ENCODE measurements at regions not wholly inside any gene's neighbourhood (a gene's known extent, or its start where the extent isn't known, plus 50 kb on each side); places are given as distances from the start of the nearest gene placed in this dataset.
"Not testable (repeated sequence)": the region's sequence is repeated elsewhere in the genome, so short reads cannot be mapped to it uniquely, and the experiment has no call there.

GRCh38 chr11:3499198-3499597 lies 120.3 kb upstream of the ZNF195 start:
- peaks cover 3 to 12% of the 10 kb centered on the region in 2 donors for H3K27me3 Mint-ChIP-seq
- ATAC-seq; H3K27ac Mint-ChIP-seq; H3K4me1 Mint-ChIP-seq (ENCODE audit: low read depth in 2 of 2); H3K36me3 Mint-ChIP-seq; H3K4me3 Mint-ChIP-seq; H3K9me3 Mint-ChIP-seq; DNase-seq (ENCODE audit: low spot score): not testable (repeated sequence)

- H3K9me3 Mint-ChIP-seq, ATAC-seq, H3K27ac Mint-ChIP-seq: not testable (repeated sequence)
Observed at GRCh38 chr11:3498356-3498755, 119.4 kb upstream of the ZNF195 start.

DNA sequence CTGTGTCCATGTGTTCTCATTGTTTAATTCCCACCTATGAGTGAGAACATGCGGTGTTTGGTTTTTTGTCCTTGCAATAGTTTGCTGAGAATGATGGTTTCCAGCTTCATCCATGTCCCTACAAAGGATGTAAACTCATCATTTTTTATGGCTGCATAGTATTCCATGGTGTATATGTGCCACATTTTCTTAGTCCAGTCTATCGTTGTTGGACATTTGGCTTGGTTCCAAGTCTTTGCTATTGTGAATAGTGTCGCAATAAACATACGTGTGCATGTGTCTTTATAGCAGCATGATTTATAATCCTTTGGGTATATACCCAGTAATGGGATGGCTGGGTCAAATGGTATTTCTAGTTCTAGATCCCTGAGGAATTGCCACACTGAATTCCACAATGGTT lies 114.2 kb upstream of the ZNF195 start:
- not testable (repeated sequence) for DNase-seq (ENCODE audit: low spot score); H3K9me3 Mint-ChIP-seq; ATAC-seq

More at GRCh38 chr11:3498356-3498755, 119.4 kb upstream of the ZNF195 start:
- not testable (repeated sequence) for DNase-seq (ENCODE audit: low spot score); H3K4me1 Mint-ChIP-seq (ENCODE audit: low read depth in 2 of 2); H3K4me3 Mint-ChIP-seq; H3K36me3 Mint-ChIP-seq
- peaks cover 3 to 12% of the 10 kb centered on the region in 2 donors for H3K27me3 Mint-ChIP-seq

DNA sequence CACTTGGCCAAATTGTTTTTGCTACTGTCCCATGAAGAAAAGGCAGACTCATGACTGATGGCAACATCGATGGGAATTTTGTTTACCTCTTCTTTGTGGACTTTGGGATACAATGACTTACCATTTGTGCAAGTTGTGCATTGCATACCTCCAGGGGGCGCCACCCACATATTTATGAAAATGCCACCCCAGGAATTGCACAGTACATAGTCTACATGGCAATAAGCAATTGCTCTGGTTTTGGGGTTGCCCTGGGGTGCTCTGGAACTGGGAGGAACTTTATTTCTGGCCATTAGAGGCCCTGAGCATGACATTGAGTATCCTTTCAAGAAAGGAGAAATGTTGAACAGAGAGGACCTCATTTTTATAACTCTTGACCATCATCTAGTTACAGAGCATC lies 109.1 kb upstream of the ZNF195 start:
- not testable (repeated sequence) for DNase-seq (ENCODE audit: low spot score)

More for the DNA sequence above, 114.2 kb upstream of the ZNF195 start:
- H3K27me3 Mint-ChIP-seq: peaks cover 3 to 13% of the 10 kb centered on the region in 2 donors
- not testable (repeated sequence) for H3K36me3 Mint-ChIP-seq; H3K4me1 Mint-ChIP-seq (ENCODE audit: low read depth in 2 of 2); H3K27ac Mint-ChIP-seq; H3K4me3 Mint-ChIP-seq

DNA sequence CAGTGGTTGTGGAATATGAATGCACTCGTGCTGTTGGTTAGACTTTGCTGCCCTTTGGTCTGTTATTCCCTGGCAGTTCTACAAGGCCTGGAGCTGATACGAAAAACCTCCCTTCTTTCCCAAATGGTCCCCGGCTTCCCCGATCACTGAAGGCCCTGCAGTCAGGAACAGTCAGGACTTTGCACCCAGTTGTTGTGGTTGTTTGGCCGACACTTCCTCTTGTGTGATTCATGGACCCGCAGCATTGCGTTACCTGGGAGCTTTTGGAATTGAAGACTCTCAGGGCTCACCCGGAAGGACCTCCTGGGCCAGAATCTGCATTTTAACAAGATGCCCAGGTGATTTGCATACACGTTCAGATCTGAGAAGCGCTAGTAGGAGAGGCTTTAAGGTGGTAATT lies 106.8 kb upstream of the ZNF195 start:
- not testable (repeated sequence) for H3K27ac Mint-ChIP-seq; DNase-seq (ENCODE audit: low spot score); H3K4me1 Mint-ChIP-seq (ENCODE audit: low read depth in 2 of 2); H3K4me3 Mint-ChIP-seq; H3K36me3 Mint-ChIP-seq; ATAC-seq; H3K9me3 Mint-ChIP-seq
- H3K27me3 Mint-ChIP-seq: peaks cover 26 to 36% of the 10 kb centered on the region in 2 donors

More for the DNA sequence above, 109.1 kb upstream of the ZNF195 start:
- not testable (repeated sequence) for H3K9me3 Mint-ChIP-seq; ATAC-seq; H3K27ac Mint-ChIP-seq; H3K4me3 Mint-ChIP-seq; H3K4me1 Mint-ChIP-seq (ENCODE audit: low read depth in 2 of 2); H3K36me3 Mint-ChIP-seq
- peaks cover 17 to 24% of the 10 kb centered on the region in 2 donors for H3K27me3 Mint-ChIP-seq

DNA sequence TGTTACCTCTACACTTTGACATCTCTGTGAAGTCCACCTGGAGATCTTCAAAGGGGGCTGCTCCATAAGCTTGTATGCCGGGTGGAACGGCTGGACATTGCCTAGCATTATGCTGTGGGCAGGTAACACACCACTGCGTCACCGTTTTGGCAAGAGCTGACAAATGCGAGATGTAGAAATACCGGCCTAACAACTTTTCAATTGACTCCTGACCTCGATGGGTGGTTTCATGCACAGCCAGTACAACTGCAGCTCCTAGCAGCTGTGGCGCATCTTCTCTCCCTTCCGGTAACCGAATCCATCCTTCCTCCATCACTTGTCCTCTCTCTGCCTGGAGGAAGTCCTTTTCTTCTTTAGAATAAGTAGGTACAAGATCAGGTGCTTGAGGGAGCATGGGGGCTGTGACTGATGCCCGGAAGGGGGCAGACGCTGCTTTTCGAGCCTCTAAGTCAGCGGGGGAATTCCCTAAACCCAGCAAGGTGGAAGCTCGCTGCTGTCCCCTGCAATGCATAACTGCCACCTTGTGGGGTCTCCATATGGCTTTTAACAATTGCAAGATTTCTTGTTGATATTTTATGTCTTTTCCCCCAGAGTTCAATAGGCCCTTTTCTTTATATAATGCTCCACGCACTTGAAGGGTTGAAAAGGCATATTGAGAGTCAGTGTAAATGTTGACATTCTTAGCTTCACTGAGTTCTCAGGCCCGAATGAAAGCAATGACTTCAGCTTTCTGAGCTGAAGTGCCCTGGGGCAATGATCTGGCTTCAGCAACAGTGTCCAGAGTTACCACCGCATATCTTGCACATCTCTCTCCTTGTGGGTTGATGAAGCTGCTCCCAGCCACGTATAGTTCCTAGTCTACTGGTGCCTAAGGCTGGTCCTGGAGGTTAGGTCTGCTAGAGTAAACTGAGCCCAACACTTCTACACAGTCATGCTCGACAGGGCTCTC lies 98.3 kb upstream of the ZNF195 start:
- not testable (repeated sequence) for DNase-seq (ENCODE audit: low spot score); H3K4me1 Mint-ChIP-seq (ENCODE audit: low read depth in 2 of 2); H3K4me3 Mint-ChIP-seq; ATAC-seq; H3K36me3 Mint-ChIP-seq; H3K9me3 Mint-ChIP-seq; H3K27ac Mint-ChIP-seq
- H3K27me3 Mint-ChIP-seq: peaks cover 10 to 20% of the 10 kb centered on the region in 2 donors

- peaks cover 7 to 13% of the 10 kb centered on the region in 2 donors for H3K27me3 Mint-ChIP-seq
- H3K4me1 Mint-ChIP-seq (ENCODE audit: low read depth in 2 of 2); DNase-seq (ENCODE audit: low spot score); H3K36me3 Mint-ChIP-seq; ATAC-seq; H3K27ac Mint-ChIP-seq; H3K4me3 Mint-ChIP-seq; H3K9me3 Mint-ChIP-seq: not testable (repeated sequence)
Observed at GRCh38 chr11:3476084-3476936, 97.4 kb upstream of the ZNF195 start.

DNA sequence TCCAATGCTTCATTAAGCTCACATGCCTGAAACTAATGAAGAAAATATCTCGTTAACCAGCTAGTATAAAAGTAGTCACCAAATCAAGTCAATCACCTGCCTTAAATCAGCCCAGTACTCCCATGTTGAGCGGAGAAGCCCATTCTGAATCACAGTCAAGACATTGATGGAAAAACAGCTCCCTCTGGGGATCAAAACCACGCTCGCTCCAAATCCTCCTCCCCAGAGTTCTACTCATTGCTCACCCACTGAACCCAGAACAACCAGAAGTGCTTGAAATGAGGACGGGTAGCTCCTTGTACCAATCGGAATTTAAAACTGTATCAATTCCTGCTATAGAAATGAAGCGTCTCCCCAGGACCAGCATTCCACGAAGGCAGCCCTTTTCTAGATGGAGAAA lies 90.0 kb upstream of the ZNF195 start:
- peaks cover 22 to 32% of the 10 kb centered on the region in 2 donors for H3K27me3 Mint-ChIP-seq
- not testable (repeated sequence) for DNase-seq (ENCODE audit: low spot score); H3K4me1 Mint-ChIP-seq (ENCODE audit: low read depth in 2 of 2); ATAC-seq; H3K9me3 Mint-ChIP-seq; H3K36me3 Mint-ChIP-seq; H3K27ac Mint-ChIP-seq; H3K4me3 Mint-ChIP-seq

GRCh38 chr11:3467599-3467998 lies 88.7 kb upstream of the ZNF195 start:
- not testable (repeated sequence) for H3K4me3 Mint-ChIP-seq; H3K9me3 Mint-ChIP-seq; ATAC-seq; DNase-seq (ENCODE audit: low spot score); H3K4me1 Mint-ChIP-seq (ENCODE audit: low read depth in 2 of 2); H3K36me3 Mint-ChIP-seq; H3K27ac Mint-ChIP-seq
- H3K27me3 Mint-ChIP-seq: peaks cover 16 to 23% of the 10 kb centered on the region in 2 donors

- not testable (repeated sequence) for ATAC-seq; H3K27ac Mint-ChIP-seq; H3K36me3 Mint-ChIP-seq; H3K9me3 Mint-ChIP-seq; DNase-seq (ENCODE audit: low spot score)
- H3K4me1 Mint-ChIP-seq (ENCODE audit: low read depth in 2 of 2): peaks cover 9 to 13% of the 10 kb centered on the region in 2 donors
- H3K27me3 Mint-ChIP-seq: peaks cover 19 to 26% of the 10 kb centered on the region in 2 donors
- peak overlapping the region; percentile 76 for H3K4me3 Mint-ChIP-seq
Observed at GRCh38 chr11:3455666-3456065, 76.7 kb upstream of the ZNF195 start.

DNA sequence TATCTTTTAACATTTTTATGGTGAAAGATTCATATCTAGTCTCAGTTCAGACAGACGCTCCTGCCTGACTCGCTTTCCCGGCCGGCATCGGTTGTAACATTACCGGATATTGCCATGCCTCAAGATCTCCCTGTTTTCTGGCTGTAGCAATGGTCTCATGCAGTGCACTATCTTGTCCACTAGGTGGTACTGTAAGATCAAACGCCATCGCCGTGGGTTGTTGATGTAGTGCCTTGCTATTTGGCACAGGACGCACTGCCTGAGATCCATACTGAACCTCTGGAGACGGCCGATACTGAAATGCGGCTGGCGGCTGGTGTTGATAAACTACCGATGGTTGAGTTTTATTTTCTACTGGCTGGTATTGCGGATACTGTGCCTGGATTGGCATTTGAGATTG lies 75.9 kb upstream of the ZNF195 start:
- H3K27me3 Mint-ChIP-seq: peaks cover 15 to 26% of the 10 kb centered on the region in 2 donors
- DNase-seq (ENCODE audit: low spot score); H3K9me3 Mint-ChIP-seq; H3K27ac Mint-ChIP-seq; H3K36me3 Mint-ChIP-seq; ATAC-seq: not testable (repeated sequence)
- peaks cover 9 to 13% of the 10 kb centered on the region in 2 donors for H3K4me1 Mint-ChIP-seq (ENCODE audit: low read depth in 2 of 2)
- peak overlapping the region; percentile 76 for H3K4me3 Mint-ChIP-seq

DNA sequence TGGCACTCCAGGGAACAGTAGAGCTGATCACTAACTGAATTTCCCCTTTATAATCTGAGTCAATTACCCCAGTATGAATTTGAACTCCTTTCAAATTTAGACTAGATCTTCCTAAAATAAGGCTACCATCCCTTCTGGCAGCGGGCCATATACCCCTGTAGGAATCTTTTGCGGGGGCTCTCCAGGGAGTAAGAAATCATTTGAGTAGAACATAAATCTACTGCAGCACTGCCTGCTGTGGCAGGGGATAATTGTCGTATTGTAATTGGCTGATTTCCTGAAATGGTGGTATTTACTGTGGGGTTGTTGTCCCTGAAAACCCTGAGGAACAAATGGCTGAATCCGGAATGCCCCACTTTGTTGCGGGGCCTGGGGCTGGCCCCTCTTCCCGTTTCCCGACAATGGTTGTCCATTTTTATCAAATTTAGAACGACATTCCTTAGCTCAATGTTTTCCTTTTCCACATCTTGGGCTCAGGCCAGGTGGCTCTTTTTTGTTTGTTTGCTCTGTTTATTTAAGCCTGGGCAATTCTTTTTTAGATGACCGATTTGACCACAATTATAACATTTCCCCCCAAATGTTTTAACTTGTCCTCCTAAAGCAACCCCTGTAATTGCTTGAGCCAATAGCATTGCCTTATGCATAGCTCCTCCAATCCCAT lies 74.8 kb upstream of the ZNF195 start:
- not testable (repeated sequence) for H3K9me3 Mint-ChIP-seq; DNase-seq (ENCODE audit: low spot score); H3K27ac Mint-ChIP-seq; H3K36me3 Mint-ChIP-seq; ATAC-seq; H3K4me3 Mint-ChIP-seq
- Mint-ChIP-seq H3K27me3 (peaks cover 15 to 26% of the 10 kb centered on the region in 2 donors), H3K4me1 (ENCODE audit: low read depth in 2 of 2) (peaks cover 9 to 13% of the 10 kb centered on the region in 2 donors)

DNA sequence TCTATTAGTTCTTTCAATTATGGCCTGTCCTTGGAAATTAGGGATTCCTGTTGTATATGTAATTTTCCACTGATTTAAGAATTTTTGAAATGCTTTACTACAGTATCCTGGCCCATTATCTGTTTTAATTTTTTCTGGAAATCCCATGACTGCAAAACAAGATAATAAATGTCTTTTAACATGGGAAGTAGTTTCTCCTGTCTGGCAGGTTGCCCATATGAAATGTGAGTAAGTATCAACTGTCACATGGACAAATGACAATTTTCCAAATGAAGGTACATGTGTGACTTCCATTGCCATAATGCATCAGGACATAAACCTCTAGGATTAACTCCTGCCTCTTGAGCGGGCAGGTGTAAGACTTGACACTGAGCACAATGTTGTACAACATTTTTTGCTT lies 71.9 kb upstream of the ZNF195 start:
- not testable (repeated sequence) for H3K36me3 Mint-ChIP-seq; ATAC-seq; H3K4me3 Mint-ChIP-seq; DNase-seq (ENCODE audit: low spot score); H3K27ac Mint-ChIP-seq; H3K9me3 Mint-ChIP-seq
- Mint-ChIP-seq H3K27me3 (peaks cover 21 to 29% of the 10 kb centered on the region in 2 donors), H3K4me1 (ENCODE audit: low read depth in 2 of 2) (peaks cover 9 to 13% of the 10 kb centered on the region in 2 donors)

Measured in natural killer cell treated with Interleukin-12 subunit alpha and Interleukin-12 subunit beta and Interleukin-15 and Interleukin-18, amount 100 ng/mL, for 72 hours (primary cell).